ENCODE measurements at regions not wholly inside any gene's neighbourhood (a gene's known extent, or its start where the extent isn't known, plus 50 kb on each side); places are given as distances from the start of the nearest gene placed in this dataset.

GRCh38 chr16:54718376-54718775 is 212.3 kb upstream of the IRX5 start:
- POLR2A ChIA-PET: no interaction called here
- Histone ChIP-seq H3K4me1 (ENCODE audit: control insufficient read depth, insufficient read depth, low read length) (no peaks in the 10 kb centered on the region), H3K36me3 (ENCODE audit: control insufficient read depth in 2 of 2, insufficient read depth in 1 of 2, low read length in 2 of 2) (no peaks in the 10 kb centered on the region), H3K4me3 (ENCODE audit: low read depth, low read length) (no peak overlapping the region), H3K27ac (ENCODE audit: extremely low read depth, low read depth, low read length) (no peak overlapping the region), H3K9me3 (ENCODE audit: control insufficient read depth, insufficient read depth, low read depth, low read length) (no peaks in the 10 kb centered on the region)
- TF ChIP-seq ZNF248 (tag by site-specific recombination; IDR thresholded peaks at IDR 0.05) (no peak), ZNF132 (tag by site-specific recombination; IDR thresholded peaks at IDR 0.05; ENCODE audit: borderline replicate concordance) (no peak), ZNF530 (tag by site-specific recombination; IDR thresholded peaks at IDR 0.05; ENCODE audit: low read depth) (no peak), ZNF521 (tag by site-specific recombination; IDR thresholded peaks at IDR 0.05) (no peak), ZNF146 (tag by site-specific recombination; IDR thresholded peaks at IDR 0.05) (no peak), PBX3 (CRISPR knock-in tag; IDR thresholded peaks at IDR 0.05) (no peak), SP7 (tag by site-specific recombination; IDR thresholded peaks at IDR 0.05) (no peak), ZNF266 (tag by site-specific recombination; IDR thresholded peaks at IDR 0.05; ENCODE audit: low read depth) (no peak), KLF10 (tag by site-specific recombination; IDR thresholded peaks at IDR 0.05) (no peak), ZEB2 (tag by site-specific recombination; IDR thresholded peaks at IDR 0.05) (no peak)
- TF ChIP-seq, protein P1, sequence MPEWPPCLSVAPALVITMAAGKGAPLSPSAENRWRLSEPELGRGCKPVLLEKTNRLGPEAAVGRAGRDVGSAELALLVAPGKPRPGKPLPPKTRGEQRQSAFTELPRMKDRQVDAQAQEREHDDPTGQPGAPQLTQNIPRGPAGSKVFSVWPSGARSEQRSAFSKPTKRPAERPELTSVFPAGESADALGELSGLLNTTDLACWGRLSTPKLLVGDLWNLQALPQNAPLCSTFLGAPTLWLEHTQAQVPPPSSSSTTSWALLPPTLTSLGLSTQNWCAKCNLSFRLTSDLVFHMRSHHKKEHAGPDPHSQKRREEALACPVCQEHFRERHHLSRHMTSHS (tag by site-specific recombination; IDR thresholded peaks at IDR 0.05): no peak
- CTCF ChIA-PET: no interaction called here

- no peaks in the 10 kb centered on the region for H3K9me3 ChIP-seq (ENCODE audit: control insufficient read depth, insufficient read depth, low read depth, low read length)
- no peak overlapping the region for H3K27ac ChIP-seq (ENCODE audit: extremely low read depth, low read depth, low read length)
- ChIA-PET POLR2A (no interaction called here), CTCF (no interaction called here)
- TF ChIP-seq ZNF37A (tag by site-specific recombination; IDR thresholded peaks at IDR 0.05): peak; percentile 84
- no peak for TF ChIP-seq SCRT2 (tag by site-specific recombination; IDR thresholded peaks at IDR 0.05)
- no peak overlapping the region for H3K4me3 ChIP-seq (ENCODE audit: low read depth, low read length)
- H3K4me1 ChIP-seq (ENCODE audit: control insufficient read depth, insufficient read depth, low read length): no peaks in the 10 kb centered on the region
- H3K36me3 ChIP-seq (ENCODE audit: control insufficient read depth in 2 of 2, insufficient read depth in 1 of 2, low read length in 2 of 2): no peaks in the 10 kb centered on the region
These were observed 215.7 kb upstream of the IRX5 start for GRCh38 chr16:54715011-54715410.

- POLR2A ChIA-PET: no interaction called here
- CTCF ChIA-PET: no interaction called here
- H3K4me1 ChIP-seq (ENCODE audit: control insufficient read depth, insufficient read depth, low read length): no peaks in the 10 kb centered on the region
These were observed 217.8 kb upstream of the IRX5 start for GRCh38 chr16:54712866-54713265.

More at GRCh38 chr16:54712866-54713265, 217.8 kb upstream of the IRX5 start:
- Histone ChIP-seq H3K36me3 (ENCODE audit: control insufficient read depth in 2 of 2, insufficient read depth in 1 of 2, low read length in 2 of 2) (no peaks in the 10 kb centered on the region), H3K4me3 (ENCODE audit: low read depth, low read length) (no peak overlapping the region), H3K27ac (ENCODE audit: extremely low read depth, low read depth, low read length) (no peak overlapping the region), H3K9me3 (ENCODE audit: control insufficient read depth, insufficient read depth, low read depth, low read length) (no peaks in the 10 kb centered on the region)
- TF ChIP-seq ZNF670 (tag by site-specific recombination; IDR thresholded peaks at IDR 0.05; ENCODE audit: low read depth) (no peak), ZBTB49 (tag by site-specific recombination; IDR thresholded peaks at IDR 0.05; ENCODE audit: low read depth) (no peak), YY1 (tag by site-specific recombination; IDR thresholded peaks at IDR 0.05) (no peak)
